GM21515 (cell line): ENCODE measurements at regions not wholly inside any gene's neighbourhood (a gene's known extent, or its start where the extent isn't known, plus 50 kb on each side); places are given as distances from the start of the nearest gene placed in this dataset.
"Not testable (repeated sequence)": the region's sequence is repeated elsewhere in the genome, so short reads cannot be mapped to it uniquely, and the experiment has no call there.

Experiments
- ATAC-seq: cut with Tn5 transposase; IDR thresholded peaks from one replicate; pipeline ENCODE4 v1.9.1; 2021; ENCODE audit not compliant: unreplicated experiment

DNA sequence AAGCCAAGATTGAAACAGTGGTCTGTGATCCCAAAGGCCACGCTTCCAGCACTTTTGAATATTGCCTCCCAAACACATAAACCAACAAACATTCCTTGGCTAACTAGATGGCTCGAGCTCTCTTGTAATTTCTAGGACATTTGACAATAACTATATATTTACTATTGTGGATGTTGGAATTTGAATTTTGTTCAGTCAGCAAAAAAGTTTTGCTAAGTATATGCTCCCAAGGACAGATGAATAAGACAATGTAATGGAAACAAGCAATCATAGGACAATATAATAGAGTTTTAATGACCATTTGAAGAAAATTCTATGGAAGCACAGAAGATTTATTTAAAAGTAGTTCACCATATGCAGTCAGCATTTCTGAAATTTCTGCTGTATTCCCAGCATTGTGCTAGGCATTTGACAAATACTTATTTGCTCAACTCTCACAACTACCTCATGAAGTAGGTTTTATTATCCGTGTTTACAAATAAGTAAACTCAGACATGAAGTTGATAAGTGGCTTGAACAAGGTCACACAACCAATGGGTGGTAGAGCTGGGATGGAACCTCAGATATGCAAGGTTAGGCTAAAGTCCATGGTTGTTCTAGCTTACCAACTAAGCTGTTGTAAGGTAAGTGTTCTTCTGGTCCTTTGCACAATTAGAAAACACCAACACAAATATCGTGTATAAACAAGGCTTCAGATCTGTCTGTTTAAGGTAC is 205.1 kb downstream of the NUFIP1 start:
- ATAC-seq, result no peak

GRCh38 chr13:44780591-44781280 is 204.6 kb upstream of the TSC22D1 start:
- no peak for ATAC-seq

DNA sequence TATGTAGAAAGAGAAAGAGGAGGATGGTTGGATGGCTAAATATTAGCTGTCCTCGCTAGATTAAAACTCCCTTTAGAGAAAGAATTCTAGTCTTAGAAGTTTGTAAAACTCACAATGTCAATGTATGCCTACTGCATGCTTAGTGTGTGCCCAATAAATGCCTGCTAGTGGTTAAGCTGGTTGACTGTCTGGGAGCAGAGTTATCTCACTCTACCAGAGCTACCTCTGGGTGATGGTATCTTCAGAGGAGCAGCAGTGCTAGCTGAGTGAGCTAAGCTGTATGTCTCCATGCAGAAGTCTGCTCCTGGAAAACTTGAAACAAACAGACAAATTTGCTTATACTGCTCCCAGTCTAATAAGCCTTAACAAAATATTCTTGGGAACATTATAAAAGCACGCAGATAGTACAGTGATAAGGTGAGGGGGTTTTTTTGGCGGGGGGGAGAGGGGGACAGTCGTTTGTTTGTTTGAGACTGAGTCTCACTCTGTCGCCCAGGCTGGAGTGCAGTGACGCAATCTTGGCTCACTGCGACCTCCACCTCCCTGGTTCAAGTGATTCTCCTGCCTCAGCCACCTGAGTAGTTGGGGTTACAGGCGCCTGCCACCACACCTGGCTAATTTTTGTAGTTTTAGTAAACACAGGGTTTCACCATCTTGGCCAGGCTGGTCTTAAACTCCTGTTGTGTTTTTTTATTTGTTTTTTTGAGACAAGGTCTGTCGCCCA is 202.8 kb upstream of the TSC22D1 start:
- ATAC-seq, result no peak

DNA sequence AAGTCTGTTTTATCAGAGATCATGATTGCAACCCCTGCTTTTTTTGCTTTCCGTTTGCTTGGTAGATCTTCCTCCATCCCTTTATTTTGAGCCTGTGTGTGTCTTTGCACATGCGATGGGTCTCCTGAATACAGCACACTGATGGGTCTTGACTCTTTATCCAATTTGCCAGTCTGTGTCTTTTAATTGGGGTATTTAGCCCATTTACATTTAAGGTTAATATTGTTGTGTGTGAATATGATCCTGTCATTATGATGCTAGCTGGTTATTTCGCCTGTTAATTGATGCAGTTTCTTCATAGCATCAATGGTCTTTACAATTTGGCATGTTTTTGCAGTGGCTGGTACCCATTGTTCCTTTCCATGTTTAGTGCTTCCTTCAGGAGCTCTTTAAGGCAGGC is 199.2 kb upstream of the TSC22D1 start:
- ATAC-seq, result not testable (repeated sequence)

DNA sequence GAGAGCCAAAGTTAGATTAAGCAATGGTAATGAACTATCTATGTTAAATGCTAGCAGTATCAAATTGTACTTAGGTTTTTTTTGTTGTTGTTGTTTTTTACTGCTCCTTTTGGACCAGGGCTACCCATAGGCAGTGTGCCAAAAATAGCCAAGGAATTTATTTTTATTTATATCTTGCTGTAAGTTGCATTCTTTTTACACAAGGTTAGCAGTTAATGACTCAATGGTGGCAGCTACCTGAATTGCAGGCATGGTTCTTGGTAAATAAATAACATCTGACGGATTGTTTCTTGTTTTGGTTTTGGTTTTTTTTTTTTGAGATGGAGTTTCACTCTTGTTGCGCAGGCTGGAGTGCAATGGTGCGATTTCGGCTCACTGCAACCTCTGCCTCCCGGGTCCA is 194.8 kb upstream of the TSC22D1 start:
- ATAC-seq, result no peak

GRCh38 chr13:44769686-44770085 is 193.6 kb upstream of the TSC22D1 start:
- ATAC-seq, result no peak

DNA sequence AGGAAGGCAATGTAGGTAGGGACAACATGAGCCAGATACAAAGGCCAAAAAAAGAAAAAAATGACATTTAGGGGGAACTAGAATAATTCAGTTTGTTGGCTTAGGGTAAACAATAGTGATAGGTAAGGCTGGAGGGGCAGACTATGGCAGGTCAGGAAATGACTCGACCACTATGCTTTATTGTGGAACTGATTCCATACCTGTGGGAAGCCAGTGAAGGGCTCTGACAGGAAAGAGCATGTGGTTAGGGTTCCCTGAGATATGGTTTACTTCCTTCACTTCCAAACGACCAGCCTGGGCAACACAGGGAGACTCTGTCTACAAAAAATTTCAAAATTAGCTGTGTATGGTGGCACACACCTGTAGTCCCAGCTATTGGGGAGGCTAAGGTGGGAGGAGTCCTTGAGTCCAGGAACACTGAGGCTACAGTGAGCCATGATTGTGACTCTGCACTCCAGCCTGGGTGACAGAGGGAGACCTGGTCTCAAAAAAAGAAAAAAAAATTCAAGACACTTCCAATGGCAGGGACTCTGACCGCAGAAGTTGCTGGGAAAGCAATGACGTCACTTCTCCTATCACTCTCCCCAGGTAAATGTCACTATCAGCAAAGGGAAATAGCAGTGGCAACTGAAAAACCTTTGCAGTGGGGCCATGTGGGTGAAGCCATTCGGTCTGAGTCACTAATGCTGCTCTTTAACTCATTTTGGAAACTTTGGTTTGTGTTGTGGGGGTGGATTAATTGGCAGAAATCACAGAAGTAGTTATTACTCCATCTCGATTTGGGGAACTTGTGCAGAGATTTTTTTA is 192.8 kb upstream of the TSC22D1 start:
- no peak for ATAC-seq

GRCh38 chr13:44768239-44768638 is 192.1 kb upstream of the TSC22D1 start:
- no peak for ATAC-seq

- ATAC-seq, result no peak
Observed at GRCh38 chr13:44765001-44765471, 188.9 kb upstream of the TSC22D1 start.

GRCh38 chr13:44764302-44764692 is 188.2 kb upstream of the TSC22D1 start:
- ATAC-seq, result no peak

DNA sequence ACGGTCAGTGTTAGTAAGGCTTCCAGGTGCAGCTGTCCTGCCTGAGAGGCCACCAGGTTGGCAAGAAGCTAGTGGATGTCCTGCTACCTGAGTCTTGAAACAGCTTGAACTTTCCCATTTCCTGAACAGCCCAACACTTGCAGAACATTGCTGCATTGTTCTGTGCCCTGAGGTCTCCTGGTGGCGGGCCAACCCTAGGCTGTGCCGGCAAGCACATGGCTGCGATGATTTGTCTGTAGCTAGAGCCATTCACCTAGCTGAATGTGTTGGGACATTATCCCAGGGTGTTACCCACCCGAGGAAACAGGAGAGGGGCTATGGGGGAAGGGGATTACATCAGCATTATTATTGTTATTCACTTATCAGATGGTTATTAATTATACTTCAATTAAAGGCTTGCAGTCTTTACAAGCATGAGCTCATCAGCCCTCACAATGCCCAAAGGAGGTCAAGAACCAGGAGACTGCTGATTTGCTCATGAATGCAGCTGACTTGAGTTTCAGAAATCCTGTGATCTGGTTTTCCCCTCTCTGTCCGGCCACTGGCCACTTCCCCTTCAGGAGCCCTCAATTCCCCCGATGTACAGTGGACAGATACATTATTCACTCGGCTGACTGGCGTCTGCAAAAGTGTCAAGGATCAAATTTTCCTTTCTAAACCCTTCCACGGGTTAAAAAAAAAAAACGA is 187.6 kb upstream of the TSC22D1 start:
- no peak for ATAC-seq

GRCh38 chr13:44762911-44763310 is 186.8 kb upstream of the TSC22D1 start:
- no peak for ATAC-seq

DNA sequence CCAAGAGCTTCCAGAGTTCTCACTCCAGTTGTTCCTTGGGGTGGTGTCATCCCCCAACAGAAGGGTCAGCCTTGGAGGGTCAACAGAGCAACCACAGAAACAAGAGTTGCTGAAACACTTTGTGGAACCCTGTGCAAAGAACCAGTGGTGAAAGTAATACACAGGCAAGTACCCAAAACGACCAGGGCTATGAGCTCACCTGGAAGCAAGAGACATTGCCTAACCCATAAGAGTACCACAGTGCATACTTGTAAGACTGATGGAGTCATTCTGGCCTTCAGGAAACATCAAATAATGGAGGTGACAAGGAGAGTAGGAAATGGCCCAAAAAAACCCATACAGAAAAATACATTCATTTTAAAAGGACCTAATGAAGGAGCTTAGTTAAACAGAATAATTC is 184.3 kb upstream of the TSC22D1 start:
- no peak for ATAC-seq

DNA sequence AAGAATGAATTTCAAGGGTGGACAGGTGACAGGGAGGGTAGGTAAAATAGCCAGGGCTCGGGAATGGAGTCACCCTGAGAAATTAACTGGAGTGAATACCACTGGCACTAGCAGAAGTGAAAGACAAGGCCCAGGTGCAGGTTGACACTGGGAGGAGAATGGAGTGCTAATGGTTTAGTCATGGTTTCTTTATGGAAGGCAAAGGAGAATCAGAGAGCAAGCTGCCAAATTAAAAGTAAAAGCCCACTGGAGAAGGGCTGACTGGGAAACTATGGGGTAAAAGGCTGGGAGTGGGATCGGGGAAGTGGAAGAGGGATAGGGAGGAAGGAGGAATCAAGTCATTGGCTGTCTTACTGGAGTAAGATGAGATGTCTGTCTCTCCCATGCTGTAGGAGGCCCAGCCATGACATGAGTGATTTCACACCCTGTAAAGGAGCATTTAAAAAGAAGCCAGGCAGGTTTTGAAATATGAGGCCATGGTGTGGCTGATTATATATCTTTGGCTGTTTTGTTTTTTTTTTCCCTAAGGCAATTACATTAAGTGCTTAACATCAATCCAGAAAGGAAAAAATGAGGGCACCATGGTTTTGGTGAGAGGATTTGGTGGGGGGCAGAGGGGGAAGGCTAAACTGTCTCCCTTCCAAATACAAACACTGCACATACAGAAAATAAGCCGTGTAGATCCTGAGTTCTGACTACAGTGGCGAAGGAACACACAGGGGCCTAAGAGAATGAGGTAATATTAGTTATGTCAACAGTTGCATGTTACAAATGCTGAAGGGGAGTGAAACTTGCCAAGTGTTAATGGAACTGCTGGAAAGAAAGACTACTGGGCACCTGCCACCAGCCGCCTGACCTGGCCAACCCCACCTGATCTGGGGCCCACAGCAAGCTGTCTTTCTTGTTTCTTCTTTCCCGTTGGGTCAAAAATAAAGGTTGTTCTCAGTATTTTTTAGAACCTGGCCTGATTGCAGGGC is 183.5 kb upstream of the TSC22D1 start:
- no peak for ATAC-seq

- ATAC-seq, result no peak
Observed at GRCh38 chr13:44758630-44759383, 182.7 kb upstream of the TSC22D1 start.

DNA sequence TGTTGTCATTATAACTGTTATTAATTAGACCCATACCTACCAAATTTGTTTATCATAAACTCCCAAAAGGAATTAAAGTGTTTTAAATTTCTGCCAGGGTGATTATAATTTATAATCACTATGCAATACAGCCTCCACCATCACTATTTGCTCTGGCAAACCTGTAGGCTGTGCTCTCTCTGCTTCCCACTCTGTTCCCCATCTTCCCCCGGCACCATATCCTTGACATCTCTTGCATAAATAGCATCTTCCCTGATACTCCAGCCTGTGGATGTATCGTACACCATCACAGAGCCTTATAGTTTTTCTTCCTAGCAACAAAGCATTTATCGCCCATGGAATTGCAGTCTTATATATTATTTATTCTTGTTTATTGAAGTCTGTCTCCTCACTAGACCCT is 181.5 kb upstream of the TSC22D1 start:
- no peak for ATAC-seq

DNA sequence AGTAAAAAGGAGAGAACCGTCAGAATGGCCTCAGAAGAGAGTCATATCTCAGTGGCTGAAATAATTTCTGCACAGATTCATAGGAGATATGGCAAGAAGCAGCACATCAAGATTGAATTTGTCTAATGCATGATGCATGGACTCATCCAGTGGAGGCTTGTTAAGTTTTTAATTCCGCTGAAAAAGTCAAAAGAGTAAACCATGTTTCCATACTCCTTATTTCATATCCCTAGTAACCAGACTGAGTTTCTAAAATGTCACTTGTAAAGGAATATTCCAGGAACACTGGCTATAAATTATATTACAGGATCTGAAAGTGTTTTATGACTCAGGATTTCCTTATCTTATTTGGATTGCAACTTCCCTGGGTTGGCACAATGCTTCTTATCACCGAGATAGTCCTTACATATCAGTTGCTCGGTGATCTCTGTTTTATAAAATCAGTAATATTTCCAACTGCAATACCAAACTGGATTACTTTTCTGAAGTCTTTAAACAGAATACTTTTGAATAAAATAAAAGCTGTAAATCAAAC is 180.2 kb upstream of the TSC22D1 start:
- ATAC-seq, result no peak

DNA sequence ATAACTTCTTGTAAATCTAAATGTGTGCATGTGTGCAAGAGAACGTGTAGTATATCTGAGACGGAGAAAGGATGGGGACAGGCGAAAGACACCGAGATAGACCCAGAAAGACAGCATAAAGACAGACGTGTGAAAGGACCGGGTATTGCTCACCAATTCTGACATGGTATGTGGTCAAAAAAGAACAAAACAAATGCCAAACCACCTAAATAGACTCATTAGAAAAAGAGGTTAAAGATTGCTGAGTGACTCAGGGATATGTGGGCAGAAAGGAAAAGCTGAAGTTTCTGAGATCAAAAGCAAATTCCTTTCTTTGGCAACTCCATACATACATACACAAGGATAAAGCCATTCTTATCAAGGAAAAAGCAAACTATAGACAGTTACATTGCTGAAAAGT is 179.7 kb upstream of the TSC22D1 start:
- ATAC-seq, result no peak
